ENCODE measurements at regions not wholly inside any gene's neighbourhood (a gene's known extent, or its start where the extent isn't known, plus 50 kb on each side); places are given as distances from the start of the nearest gene placed in this dataset.

DNA sequence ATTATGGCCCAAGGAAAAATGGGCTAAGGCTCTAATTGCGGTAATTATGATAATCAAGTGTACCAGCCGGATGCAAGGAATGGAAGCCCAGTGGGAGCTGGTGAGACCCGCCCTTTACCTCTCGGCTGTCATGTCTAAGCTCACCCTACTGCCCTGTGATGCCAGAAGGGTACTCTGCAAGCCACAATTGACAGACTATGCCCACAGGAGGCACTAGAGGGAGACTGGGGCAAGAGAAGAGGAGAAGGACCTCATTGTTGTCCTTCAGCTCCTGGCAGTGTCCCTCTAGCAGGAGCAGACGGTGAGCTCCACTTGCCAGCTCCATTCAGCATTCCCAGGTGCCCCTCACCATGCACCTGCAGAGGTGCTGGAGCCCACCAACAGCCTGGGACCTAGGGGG lies 141.8 kb downstream of the SMIM20 start:
- TF ChIP-seq, protein P1, sequence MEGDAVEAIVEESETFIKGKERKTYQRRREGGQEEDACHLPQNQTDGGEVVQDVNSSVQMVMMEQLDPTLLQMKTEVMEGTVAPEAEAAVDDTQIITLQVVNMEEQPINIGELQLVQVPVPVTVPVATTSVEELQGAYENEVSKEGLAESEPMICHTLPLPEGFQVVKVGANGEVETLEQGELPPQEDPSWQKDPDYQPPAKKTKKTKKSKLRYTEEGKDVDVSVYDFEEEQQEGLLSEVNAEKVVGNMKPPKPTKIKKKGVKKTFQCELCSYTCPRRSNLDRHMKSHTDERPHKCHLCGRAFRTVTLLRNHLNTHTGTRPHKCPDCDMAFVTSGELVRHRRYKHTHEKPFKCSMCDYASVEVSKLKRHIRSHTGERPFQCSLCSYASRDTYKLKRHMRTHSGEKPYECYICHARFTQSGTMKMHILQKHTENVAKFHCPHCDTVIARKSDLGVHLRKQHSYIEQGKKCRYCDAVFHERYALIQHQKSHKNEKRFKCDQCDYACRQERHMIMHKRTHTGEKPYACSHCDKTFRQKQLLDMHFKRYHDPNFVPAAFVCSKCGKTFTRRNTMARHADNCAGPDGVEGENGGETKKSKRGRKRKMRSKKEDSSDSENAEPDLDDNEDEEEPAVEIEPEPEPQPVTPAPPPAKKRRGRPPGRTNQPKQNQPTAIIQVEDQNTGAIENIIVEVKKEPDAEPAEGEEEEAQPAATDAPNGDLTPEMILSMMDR (IDR thresholded peaks at IDR 0.05; ENCODE audit: low read length): no peak
- no peak for TF ChIP-seq EZH2 (IDR thresholded peaks at IDR 0.05; ENCODE audit: borderline replicate concordance, low read length)

All from OCI-LY1 (cell line).